Muscle of leg (tissue), 3 donors: ENCODE measurements at regions not wholly inside any gene's neighbourhood (a gene's known extent, or its start where the extent isn't known, plus 50 kb on each side); places are given as distances from the start of the nearest gene placed in this dataset.

ENCODE experiments used
- DNase-seq: peaks from one replicate; pipeline ENCODE4 v3.0.0; 2013
- H3K27ac ChIP-seq: one replicate; pipeline ENCODE4 v1.5.1; 2013; ENCODE audit warnings: mild to moderate bottlenecking, low read length, control low read depth
- H3K27me3 ChIP-seq: one replicate; pipeline ENCODE4 v1.6.1; 2013; ENCODE audit warnings: low read length; ENCODE audit not compliant: control insufficient read depth, insufficient read depth
- H3K36me3 ChIP-seq: one replicate; pipeline ENCODE4 v1.6.1; 2013; ENCODE audit warnings: low read length; ENCODE audit not compliant: control insufficient read depth, insufficient read depth
- H3K4me1 ChIP-seq: one replicate; pipeline ENCODE4 v1.6.1; 2013; ENCODE audit warnings: low read length; ENCODE audit not compliant: control insufficient read depth, insufficient read depth
- H3K4me3 ChIP-seq: one replicate; pipeline ENCODE4 v1.5.1; 2013; ENCODE audit warnings: low read length, control low read depth
- H3K9me3 ChIP-seq: replicated peaks from 2 replicates; pipeline ENCODE4 v1.6.1; 2013; ENCODE audit warnings: low read depth, low read length; ENCODE audit not compliant: control insufficient read depth
- WGBS: methylation state at CpG from one replicate; pipeline ENCODE4 v1.1.5; 2013; ENCODE audit warnings: missing lambda C conversion rate; ENCODE audit not compliant: insufficient coverage; 5-methylcytosine and 5-hydroxymethylcytosine counted together

- WGBS = 17% methylated on average over 2 of the region's 5 CpGs
- peaks cover 2% of the 10 kb centered on the region for H3K27me3 ChIP-seq
- H3K4me1 ChIP-seq = no peaks in the 10 kb centered on the region
- H3K4me3 ChIP-seq = no peak overlapping the region
- H3K9me3 ChIP-seq = no peaks in the 10 kb centered on the region
- no peak for DNase-seq
- H3K36me3 ChIP-seq = no peaks in the 10 kb centered on the region
- no peak overlapping the region for H3K27ac ChIP-seq
Measured at GRCh38 chr2:44825702-44826101, 115.8 kb upstream of the SIX3 start.

DNA sequence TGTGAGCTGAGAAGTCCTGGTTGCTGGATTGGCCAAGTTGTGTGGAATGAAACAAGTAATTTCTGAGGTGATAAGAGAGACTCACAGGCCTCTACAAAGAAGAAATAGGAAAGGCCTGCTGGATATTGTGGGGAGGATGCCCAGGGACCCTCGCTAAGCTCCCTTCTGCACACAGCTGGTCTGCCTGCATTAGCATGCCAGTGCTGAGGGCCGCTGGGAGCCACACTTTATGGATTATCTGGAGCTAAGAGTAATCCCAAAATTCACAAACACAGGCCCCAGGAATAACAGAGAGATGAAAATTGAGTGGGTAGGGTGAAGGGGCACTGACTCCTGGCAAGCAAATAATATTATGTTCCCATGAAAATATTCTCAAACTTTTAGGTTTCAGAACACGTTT is 114.9 kb upstream of the SIX3 start:
- DNase-seq = no peak
- Histone ChIP-seq H3K27ac (no peak overlapping the region), H3K36me3 (no peaks in the 10 kb centered on the region), H3K4me3 (no peak overlapping the region), H3K27me3 (peaks cover 2% of the 10 kb centered on the region), H3K4me1 (no peaks in the 10 kb centered on the region), H3K9me3 (no peaks in the 10 kb centered on the region)
- WGBS = no CpG with 5 or more reads among the region's 3 CpGs

DNA sequence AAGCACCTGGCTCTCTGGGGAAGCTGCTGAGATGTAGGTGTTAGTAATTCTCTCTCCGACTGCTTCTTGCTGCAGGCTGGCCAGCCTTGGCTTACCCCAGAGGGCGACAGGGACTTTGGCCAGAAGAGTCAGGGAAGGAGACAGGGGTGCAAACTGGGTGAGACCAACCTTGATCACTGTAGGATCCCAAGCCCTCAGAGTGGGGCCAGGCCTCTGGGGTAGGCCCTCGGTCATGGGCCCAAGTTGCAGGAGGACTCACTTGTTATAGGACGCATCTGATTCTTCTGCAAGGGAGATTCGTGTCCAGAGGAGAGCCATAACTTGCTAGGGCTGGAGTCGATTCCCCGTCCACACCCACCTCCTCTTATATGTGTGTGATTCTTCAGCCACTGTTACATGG is 111.7 kb upstream of the SIX3 start:
- Histone ChIP-seq H3K4me1 (no peaks in the 10 kb centered on the region), H3K27me3 (peaks cover 2% of the 10 kb centered on the region), H3K36me3 (no peaks in the 10 kb centered on the region), H3K9me3 (no peaks in the 10 kb centered on the region), H3K4me3 (no peak overlapping the region), H3K27ac (no peak overlapping the region)
- 79% methylated on average over 2 of the region's 7 CpGs for WGBS
- no peak for DNase-seq

DNA sequence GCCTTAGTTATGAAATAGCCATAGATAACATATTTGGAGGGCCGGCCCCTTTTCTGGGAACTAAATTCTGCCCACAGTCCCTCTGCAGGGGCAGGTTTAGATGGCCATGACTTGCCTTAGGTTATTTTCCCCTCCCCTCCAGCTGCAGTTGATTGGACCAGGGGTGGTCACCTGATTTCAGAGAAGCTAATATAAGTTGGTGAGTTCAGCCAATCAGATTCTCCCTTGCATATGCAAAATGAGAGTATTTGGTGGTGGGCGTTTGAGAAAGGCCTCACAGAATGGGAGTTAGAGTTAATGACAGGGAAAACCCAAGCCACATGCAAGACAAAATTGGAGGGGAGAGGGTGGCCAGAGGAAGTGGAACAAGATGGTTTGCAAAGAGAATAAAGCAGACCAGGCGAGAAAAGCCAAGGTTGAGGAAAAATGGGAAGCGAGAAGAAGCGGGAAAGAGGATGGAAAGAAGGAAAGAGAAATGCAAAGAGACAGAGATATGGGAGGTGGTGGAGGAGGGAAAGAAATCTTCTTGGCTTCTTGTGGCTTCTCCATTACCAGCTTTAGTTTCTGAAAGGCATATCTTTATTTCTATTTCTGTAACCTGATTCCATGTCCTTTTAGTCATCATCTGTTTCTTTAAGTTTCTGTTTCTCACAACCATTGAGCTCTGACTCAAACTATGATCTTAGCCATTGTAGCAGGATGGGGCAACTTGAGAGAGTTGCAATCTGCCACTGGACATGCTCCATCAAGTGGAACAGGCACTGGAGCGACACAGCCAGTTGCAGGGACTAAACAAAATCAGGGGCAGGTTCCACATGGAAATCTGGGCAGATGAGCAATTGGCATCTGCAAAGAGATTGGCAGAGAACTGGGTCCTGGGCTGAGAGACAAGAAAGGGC is 108.1 kb upstream of the SIX3 start:
- Histone ChIP-seq H3K4me1 (no peaks in the 10 kb centered on the region), H3K4me3 (no peak overlapping the region), H3K9me3 (no peaks in the 10 kb centered on the region), H3K27me3 (peaks cover 2% of the 10 kb centered on the region), H3K36me3 (no peaks in the 10 kb centered on the region), H3K27ac (no peak overlapping the region)
- DNase-seq = no peak
- WGBS = 71% methylated on average over 5 of the region's 6 CpGs

- H3K4me1 ChIP-seq = no peaks in the 10 kb centered on the region
- no peaks in the 10 kb centered on the region for H3K36me3 ChIP-seq
- H3K9me3 ChIP-seq = no peaks in the 10 kb centered on the region
- DNase-seq = no peak
- peaks cover 2% of the 10 kb centered on the region for H3K27me3 ChIP-seq
- H3K27ac ChIP-seq = no peak overlapping the region
- no peak overlapping the region for H3K4me3 ChIP-seq
- WGBS = no CpG with 5 or more reads among the region's 1 CpG
Measured at GRCh38 chr2:44834656-44835055, 106.8 kb upstream of the SIX3 start.

- no peak for DNase-seq
- peaks cover 2% of the 10 kb centered on the region for H3K27me3 ChIP-seq
- no peaks in the 10 kb centered on the region for H3K36me3 ChIP-seq
- H3K27ac ChIP-seq = no peak overlapping the region
- WGBS = 82% methylated on average over 6 of the region's 8 CpGs
- no peaks in the 10 kb centered on the region for H3K4me1 ChIP-seq
- no peaks in the 10 kb centered on the region for H3K9me3 ChIP-seq
- no peak overlapping the region for H3K4me3 ChIP-seq
Measured at GRCh38 chr2:44836174-44836573, 105.3 kb upstream of the SIX3 start.

- Histone ChIP-seq H3K4me3 (no peak overlapping the region), H3K9me3 (no peaks in the 10 kb centered on the region), H3K27me3 (peaks cover 2% of the 10 kb centered on the region), H3K4me1 (no peaks in the 10 kb centered on the region), H3K36me3 (no peaks in the 10 kb centered on the region), H3K27ac (no peak overlapping the region)
- no CpG with 5 or more reads among the region's 1 CpG for WGBS
- DNase-seq = no peak
Measured at GRCh38 chr2:44836916-44837315, 104.6 kb upstream of the SIX3 start.

DNA sequence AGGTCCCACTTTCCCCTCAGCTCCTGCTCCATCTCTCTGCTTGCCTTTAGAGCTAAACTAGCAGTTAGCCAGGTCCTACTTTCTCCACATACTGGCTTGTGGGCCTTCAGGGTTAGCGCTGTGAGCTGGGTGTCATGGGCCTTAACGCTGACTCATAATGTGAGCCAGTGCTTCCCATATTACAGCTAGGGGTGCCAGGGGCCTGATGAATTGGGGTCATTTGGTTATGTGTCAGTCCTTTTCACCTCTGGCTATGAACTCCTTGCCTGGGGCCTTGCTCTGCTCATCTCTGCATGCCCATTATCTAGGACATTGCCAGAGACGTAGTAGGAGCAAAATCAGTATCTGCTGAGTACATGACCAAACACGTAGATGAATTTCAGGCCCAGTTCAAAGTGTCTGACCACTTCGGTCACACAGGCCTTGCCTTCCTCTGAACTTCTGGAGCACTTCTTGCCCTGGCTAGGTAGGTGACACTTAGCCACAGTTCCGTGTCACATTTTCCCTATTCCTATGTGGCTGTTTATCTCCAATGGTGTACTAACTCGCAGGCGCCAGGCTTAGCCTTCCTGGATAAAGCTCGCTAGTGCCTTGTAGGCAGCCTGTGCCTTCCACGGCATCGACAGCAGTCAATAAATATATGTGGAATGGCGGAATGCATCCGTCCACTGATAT is 103.2 kb upstream of the SIX3 start:
- no peaks in the 10 kb centered on the region for H3K4me1 ChIP-seq
- DNase-seq = no peak
- H3K36me3 ChIP-seq = no peaks in the 10 kb centered on the region
- H3K9me3 ChIP-seq = no peaks in the 10 kb centered on the region
- H3K27ac ChIP-seq = no peak overlapping the region
- 92% methylated on average over 8 of the region's 13 CpGs for WGBS
- no peak overlapping the region for H3K4me3 ChIP-seq
- H3K27me3 ChIP-seq = peaks cover 2% of the 10 kb centered on the region

GRCh38 chr2:44839370-44839769 is 102.1 kb upstream of the SIX3 start:
- H3K4me3 ChIP-seq = no peak overlapping the region
- no peaks in the 10 kb centered on the region for H3K9me3 ChIP-seq
- no peak overlapping the region for H3K27ac ChIP-seq
- no peaks in the 10 kb centered on the region for H3K36me3 ChIP-seq
- no peaks in the 10 kb centered on the region for H3K4me1 ChIP-seq
- DNase-seq = no peak
- peaks cover 4% of the 10 kb centered on the region for H3K27me3 ChIP-seq
- WGBS = no CpG with 5 or more reads among the region's 5 CpGs

- Histone ChIP-seq H3K27me3 (peaks cover 7% of the 10 kb centered on the region), H3K27ac (no peak overlapping the region)
- WGBS = 75% methylated on average over 5 of the region's 10 CpGs
Measured at GRCh38 chr2:44839771-44840502, 101.6 kb upstream of the SIX3 start.

More at GRCh38 chr2:44839771-44840502, 101.6 kb upstream of the SIX3 start:
- H3K4me1 ChIP-seq = no peaks in the 10 kb centered on the region
- no peaks in the 10 kb centered on the region for H3K36me3 ChIP-seq
- H3K9me3 ChIP-seq = no peaks in the 10 kb centered on the region
- DNase-seq = no peak
- no peak overlapping the region for H3K4me3 ChIP-seq
